ENCODE measurements at regions not wholly inside any gene's neighbourhood (a gene's known extent, or its start where the extent isn't known, plus 50 kb on each side); places are given as distances from the start of the nearest gene placed in this dataset.
"Not testable (repeated sequence)": the region's sequence is repeated elsewhere in the genome, so short reads cannot be mapped to it uniquely, and the experiment has no call there.

- DNase-seq, result no peak
Measured at GRCh38 chr3:187533797-187534196, 136.4 kb downstream of the SST start.

DNA sequence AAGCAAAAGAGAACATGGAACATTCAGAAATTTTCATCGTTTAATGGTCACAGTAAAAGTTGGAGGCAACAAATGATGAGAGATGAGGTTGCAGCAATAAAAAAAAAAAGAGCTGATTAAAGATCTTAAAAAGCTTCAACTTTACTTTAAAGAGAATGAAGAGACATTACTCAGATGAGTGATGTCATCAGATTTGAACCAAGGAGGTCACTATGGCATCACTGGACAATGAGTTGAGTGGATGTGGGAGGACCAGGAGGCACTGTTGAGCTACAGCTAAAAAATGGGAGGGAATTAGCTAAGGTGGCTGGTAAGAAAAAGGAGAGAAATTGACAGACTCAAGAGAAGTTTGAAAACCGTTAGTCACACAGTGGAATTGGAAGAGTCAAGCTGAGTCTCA is 138.4 kb downstream of the SST start:
- no peak for DNase-seq

DNA sequence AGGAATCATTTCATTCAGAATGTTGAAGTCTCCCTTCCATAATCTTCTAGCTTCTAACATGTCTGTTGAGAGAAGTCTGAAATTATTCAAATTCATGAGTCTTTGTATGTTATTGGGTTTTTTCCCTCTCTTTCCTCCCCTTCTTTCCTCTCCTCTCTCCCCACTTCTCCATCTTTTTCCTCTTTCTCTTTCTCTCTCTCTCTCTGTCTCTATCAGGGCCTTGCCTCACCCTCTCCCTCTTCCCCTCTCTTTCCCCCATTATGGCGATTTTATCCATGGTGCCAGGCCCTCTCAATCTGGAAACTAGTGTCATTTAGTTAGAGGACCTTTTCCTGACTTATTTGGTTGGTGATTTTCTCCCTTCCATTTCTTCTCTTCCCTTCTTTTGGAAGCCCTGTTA is 147.3 kb downstream of the SST start:
- DNase-seq, result no peak

GRCh38 chr3:187522293-187522692 is 147.9 kb downstream of the SST start:
- no peak for DNase-seq

GRCh38 chr3:187521546-187521945 is 148.6 kb downstream of the SST start:
- peak in 1 of 3 donors; percentile 0 for DNase-seq

DNA sequence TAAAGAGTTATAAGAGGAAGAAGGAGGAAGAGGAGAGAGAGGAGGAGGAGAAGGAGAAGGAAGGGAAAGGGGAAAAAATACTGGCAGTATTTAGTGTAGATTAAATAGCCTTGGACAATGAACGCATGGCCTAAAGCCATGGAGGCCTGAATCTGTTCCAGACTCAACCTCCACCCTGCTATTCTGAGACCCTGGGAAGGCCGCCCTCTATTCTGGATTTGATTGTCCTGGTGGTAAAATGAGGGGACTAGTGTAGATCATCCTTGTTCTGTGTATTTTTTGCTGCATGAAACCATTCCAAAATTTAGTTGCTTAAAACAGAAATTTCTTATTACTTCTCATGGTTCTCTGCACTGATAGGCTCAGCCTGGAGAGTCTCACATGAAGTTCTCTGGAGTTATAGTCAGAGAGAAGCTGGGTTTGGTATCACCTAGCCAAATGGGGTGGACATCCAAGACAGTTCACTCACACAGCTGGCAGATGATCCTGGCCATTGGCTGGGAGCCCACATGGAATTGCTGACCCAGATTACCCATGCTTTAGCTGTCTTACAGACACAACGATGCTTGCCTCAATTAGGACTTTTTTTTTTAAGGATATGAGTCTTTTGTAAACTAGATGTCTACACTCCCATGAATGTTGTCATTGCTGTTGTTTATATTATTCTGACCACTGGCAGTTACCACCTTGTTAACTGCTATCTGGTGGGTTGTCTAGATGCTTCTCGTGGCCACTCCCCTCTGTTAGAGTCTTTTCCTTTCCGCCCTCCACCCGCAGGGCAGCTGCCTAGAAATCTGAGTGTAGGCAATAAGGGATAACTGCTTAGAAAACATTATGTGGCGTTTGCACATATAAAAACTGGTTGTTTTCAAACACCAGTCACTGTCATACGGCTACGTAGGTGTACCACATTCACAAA is 149.9 kb downstream of the SST start:
- DNase-seq, result no peak

DNA sequence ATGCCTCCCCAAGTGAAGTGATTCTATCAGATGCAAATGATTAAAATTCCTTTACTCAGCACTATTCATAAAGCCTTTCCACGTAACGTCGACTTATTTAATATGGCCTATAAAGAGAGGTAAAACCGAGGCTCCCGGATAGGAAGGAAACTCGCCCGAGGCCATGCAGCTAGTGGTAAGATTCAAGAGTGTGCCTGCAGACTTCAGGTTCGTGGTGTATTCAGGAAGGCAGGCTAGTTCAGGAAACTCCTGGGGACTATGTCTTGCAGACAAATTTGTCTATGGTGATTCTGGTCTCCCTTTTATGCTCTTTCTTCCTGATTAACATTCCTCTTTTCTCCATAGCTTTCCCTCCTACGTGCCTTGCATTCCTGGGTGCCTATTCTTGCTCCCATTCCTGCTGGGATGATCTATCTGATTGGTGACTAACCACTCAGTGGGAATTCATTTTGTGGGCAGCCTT is 150.7 kb downstream of the SST start:
- DNase-seq, result no peak

DNA sequence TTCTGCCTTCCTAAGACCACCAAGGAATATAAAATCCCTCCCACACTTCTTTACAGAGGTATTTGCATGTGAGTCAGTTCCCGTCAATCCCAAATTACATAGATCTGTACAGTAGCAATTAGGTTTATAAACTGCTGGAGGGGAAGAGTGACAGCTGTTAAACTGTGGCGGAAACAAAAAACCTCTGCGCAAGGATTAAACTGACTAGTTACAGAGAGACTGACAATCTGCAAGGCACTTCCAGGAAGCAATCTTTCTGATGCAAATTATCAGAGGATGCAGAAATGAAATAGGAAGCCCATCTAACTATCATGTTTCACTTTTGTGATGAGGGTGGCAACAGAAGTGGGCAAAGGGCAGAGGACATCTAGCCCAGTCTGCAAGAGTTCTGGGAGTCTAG is 150.4 kb downstream of the RTP4 start:
- no peak for DNase-seq

- no peak for DNase-seq
Measured at GRCh38 chr3:187518207-187518606, 150.0 kb downstream of the RTP4 start.

GRCh38 chr3:187516446-187517185 is 148.4 kb downstream of the RTP4 start:
- DNase-seq, result no peak

DNA sequence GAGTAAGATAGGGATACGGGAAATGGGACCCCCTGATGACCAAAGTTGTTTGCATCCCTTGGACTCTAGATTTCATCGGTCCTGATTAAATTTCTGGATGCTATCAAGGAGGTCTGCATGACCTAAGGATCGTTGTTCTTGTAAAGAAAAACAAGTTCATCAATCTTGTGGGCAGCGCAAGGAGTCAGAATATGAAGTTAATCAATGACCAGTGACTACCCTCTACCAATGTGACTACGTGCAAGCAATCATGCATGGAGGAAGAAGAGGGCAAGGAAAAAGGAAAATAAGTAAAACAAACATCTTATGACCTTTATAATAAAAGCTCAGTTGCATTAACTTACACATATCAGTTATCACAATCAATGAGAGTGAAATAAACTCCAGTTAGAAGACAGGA is 139.7 kb downstream of the RTP4 start:
- DNase-seq, result no peak

DNA sequence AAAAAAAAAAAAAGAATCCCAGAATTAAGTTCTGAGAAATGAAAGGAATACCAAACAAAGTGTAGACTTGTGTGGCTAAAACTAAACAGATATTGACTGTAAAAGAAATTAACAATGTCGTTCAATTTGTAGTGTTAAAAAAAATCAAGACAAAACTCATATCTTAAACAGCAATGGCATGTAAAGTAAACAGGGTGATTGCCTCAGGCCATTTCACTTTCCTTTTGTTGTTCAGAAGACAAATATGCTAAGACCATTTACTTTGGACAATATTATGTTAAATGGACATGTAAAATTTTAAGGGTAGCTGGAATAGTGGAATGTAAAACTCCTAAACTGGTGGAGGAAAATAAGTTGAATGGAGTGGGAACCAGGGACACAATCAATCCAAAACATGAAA is 139.1 kb downstream of the RTP4 start:
- no peak for DNase-seq

GRCh38 chr3:187504435-187504834 is 136.2 kb downstream of the RTP4 start:
- DNase-seq, result no peak

DNA sequence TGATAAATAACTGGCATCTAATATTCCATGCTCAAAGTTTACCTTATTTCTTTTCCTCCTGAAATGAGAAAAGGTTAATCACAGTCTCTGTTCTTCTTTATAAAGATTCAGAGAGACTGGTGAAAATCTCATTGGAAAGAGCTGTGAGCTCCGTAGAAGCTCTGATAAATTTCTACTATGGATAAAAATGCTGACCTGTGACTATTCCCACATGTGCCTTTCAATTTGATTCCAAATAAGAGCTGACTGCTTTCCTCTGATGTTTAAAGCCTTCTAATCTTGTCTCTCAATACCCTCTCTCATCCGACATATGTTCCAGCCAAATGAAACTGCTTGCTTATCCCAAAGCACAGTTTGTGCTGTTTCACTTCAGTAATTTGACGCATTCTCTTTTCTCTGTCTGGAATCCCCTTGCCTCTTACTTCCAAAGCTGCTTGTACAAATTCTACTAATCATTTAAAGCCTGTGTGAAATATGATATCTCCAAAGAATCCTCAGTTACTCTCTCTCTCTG is 130.1 kb downstream of the RTP4 start:
- no peak for DNase-seq

DNA sequence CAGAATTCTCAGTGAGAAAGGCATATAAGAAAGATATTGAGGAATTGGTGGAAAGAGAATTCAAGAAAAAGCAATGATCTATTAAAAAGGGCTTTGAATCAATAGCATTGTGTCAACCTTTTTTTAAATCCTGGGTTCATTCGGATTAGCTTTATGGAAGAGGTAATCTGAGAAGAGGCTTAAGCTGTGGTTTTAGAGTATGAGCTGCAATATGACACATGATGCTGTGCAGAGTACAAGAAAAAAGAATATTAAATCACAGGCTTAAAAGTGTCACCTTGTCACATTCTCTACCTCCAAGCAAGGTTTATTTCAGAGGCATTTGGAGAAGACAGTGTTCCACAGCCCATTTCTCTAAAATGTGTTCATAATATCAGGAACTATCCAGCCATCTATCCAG is 128.9 kb downstream of the RTP4 start:
- no peak for DNase-seq

DNA sequence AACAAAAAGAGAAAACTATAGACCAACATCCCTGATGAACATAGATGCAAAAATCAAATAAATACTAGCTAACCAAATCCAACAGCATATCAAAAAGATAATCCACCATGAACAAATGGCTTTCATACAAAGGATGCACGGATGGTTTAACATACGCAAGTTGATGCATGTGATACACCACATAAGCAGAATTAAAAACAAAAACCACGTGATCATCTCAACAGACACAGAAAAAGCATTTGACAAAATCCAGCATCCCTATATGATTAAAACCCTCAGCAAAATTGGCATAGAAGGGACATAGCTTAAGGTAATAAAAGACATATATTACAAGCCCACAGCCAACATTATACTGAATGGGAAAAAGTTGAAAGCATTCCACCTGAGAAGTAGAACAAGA is 125.9 kb downstream of the RTP4 start:
- not testable (repeated sequence) for DNase-seq

GRCh38 chr3:187491371-187491770 is 123.2 kb downstream of the RTP4 start:
- DNase-seq, result no peak

GRCh38 chr3:187490366-187490765 is 122.2 kb downstream of the RTP4 start:
- DNase-seq, result no peak

GRCh38 chr3:187484547-187485295 is 116.5 kb downstream of the RTP4 start:
- no peak for DNase-seq

DNA sequence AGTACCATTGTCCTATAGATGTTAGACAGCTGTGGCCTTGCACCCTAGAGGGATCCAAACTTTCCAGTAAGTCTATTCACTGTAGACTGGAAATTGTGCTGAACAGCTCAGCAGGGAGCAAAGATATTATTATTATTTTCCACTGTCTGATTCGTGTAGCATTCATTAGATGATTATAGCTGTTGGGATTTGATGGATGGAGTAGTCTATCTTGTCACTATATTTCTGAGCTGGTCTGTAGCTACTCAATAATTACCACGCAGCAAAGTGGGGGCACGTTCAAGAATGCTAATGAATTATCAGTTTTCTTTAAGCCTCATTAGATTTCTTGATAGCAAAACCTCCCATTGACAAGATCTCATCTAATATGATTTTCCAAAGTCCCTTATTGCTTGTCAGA is 113.2 kb downstream of the RTP4 start:
- DNase-seq, result no peak

- DNase-seq, result not testable (repeated sequence)
Measured at GRCh38 chr3:187475613-187476012, 107.4 kb downstream of the RTP4 start.

GRCh38 chr3:187473778-187474406 is 105.7 kb downstream of the RTP4 start:
- DNase-seq, result no peak

DNA sequence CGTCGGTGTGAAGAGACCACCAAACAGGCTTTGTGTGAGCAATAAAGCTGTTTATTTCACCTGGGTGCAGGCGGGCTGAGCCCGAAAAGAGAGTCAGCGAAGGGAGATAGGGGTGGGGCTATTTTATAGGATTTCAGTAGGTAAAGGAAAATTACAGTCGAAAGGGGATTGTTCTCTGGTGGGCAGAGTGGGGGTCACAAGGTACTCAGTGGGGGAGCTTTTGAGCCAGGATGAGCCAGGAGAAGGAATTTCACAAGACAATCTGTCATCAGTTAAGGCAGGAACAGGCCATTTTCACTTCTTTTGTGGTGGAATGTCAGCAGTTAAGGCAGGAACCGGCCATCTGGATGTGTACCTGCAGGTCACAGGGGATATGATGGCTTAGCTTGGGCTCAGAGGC is 98.1 kb downstream of the RTP4 start:
- DNase-seq, result not testable (repeated sequence)

Data from suppressor macrophage treated with lipopolysaccharide for 1 hour (primary cell).